GDM1 (cell line): ENCODE measurements at regions not wholly inside any gene's neighbourhood (a gene's known extent, or its start where the extent isn't known, plus 50 kb on each side); places are given as distances from the start of the nearest gene placed in this dataset.
"Not testable (repeated sequence)": the region's sequence is repeated elsewhere in the genome, so short reads cannot be mapped to it uniquely, and the experiment has no call there.

Experiments
- DNase-seq: peaks from one replicate; lab custom pipeline; 2025; lab: John Stamatoyannopoulos, UW

DNA sequence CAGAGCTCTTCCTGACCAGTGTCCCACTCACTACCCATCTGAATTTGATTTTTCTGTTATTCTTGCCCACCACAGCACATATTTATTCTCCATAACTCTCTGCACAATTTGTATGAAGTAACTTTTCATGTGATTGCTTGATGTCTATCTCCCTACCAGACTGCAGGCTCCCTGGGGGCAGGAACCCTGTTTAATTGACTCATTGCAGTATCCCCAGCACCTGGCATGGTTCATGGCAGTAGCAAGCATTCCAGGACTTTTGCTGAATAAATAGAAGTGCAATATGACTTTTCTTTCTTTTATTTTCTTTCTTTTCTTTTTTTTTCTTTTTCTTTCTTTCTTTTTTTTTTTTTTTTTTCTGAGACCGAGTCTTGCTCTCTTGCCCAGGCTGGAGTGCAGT lies 88.7 kb upstream of the XPO1 start:
- DNase-seq = no peak

DNA sequence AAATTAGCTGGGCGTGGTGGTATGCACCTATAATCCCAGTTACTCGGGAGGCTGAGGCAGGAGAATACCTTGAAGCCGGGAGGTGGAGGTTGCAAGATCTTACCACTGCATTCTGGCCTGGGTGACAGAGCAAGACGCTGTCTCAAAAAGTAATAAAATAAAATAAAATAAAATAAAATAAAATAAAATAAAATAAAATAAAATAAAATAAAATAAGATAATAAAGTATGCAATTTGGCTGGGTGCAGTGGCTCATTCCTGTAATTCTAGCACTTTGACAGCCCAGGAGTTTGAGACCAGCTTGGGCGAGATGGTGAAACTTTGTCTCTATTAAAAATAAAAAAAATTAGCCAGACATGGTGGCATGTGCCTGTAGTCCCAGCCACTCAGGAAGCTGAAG lies 85.6 kb upstream of the XPO1 start:
- DNase-seq = no peak

DNA sequence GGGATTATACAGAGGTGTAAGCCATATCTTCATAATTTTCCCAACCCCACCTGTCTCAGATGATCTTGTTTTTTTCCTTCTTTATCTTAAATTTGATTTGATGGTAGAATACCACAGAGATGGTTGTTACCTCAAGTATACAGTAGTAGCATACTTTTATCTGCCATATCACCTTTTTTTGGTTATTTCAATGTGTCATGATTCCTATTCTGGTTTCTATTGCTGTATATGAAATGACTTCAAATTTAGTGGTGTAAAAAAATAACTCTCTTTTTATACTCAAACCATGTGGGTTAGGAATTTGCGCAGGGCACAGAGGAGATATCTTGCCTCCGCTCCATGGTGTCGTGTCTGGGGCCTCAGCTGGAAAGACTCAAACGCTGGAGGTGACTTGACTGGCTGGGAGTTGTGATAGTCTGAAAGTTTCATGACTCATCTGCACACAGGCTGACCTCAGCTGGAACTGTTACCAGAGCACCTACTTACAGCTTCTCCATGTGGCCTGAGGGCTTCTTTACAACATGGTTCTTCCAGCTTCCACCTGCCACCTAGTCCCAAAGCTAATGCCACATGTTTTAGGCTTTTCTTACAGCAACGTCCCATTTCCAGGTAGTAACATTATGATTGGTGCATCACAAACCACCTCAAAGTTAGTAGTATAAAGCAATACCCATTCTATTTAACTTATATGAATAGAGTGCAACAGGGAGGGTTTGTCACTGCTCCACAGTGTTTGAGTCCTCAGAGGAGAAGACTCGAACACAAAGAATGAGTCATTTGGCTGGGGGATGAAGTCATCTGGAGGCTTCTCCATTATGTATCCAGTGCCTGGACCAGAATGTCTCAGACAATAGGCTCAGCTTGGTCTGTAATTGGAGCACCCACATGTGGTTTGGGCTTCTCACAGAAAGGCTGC lies 82.3 kb upstream of the XPO1 start:
- no peak for DNase-seq

DNA sequence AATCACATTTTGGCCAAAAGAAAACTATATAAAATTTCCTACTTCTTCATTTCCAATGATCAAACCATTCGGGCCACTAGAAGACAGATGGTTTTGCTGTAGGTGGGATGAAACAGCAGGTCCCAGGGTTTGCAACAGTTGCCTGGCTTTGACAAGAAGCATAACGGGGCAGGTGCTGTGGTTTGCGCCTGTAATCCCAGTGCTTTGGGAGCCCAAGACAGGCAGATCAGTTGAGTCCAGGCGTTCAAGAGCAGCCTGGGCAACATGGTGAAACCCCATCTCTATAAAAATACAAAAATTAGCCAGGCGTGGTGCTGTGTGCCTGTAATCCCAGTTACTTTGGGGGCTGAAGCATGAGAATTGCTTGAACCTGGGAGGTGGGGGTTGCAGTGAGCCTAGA lies 81.4 kb upstream of the XPO1 start:
- no peak for DNase-seq

DNA sequence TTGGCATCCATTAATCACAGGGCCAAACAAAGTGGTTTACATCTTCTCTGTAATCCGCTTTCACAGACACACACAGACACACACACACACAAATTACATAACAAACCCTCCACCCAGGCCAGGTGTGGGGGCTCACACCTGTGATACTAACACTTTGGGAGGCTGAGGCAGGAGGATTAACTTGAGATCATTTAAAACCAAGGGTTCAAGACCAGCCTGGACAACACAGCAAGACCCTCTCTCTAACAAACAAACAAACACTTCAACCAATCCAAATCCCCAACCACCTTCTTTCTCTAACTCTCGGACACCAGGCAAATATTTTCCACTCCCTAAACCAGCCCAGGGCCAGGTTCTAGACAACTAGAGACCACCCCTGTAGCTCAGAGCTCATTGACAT lies 79.5 kb upstream of the XPO1 start:
- DNase-seq = no peak

DNA sequence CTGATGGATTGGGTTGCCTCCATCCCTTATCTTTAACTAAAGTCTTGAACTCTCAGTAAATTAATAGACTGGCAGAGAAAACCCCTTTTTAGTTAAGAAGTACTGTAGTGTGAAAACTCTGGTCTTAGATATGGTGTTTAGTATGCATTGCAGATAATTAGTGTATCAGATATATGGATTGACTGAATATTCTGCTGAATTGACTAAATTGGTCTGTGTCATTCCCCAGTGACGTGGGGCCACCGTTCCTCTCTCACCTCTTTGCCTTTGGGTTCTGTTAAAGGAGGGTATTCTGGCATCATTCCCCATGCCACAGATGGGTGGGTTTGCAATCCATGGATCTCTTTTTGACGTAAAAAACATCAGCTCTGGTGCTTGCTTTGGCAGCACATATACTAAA lies 67.1 kb upstream of the XPO1 start:
- DNase-seq = no peak

DNA sequence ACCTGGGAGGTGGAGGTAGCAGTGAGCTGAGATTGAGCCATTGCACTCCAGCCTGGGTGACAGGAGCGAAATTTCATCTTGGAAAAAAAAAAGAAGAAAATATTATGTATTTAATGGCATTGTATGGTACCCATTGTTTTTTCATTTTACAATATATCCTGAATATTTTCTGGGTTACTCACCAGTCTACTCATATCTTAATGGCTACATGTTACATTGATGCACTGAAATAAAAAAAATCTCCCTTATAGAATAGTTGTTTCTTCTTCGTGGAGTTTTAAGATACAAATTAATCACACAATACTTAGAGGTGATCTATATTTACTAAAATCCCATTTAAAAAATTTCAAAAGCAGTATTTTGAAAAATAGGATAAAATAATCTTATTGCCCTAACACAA lies 66.3 kb upstream of the XPO1 start:
- no peak for DNase-seq

DNA sequence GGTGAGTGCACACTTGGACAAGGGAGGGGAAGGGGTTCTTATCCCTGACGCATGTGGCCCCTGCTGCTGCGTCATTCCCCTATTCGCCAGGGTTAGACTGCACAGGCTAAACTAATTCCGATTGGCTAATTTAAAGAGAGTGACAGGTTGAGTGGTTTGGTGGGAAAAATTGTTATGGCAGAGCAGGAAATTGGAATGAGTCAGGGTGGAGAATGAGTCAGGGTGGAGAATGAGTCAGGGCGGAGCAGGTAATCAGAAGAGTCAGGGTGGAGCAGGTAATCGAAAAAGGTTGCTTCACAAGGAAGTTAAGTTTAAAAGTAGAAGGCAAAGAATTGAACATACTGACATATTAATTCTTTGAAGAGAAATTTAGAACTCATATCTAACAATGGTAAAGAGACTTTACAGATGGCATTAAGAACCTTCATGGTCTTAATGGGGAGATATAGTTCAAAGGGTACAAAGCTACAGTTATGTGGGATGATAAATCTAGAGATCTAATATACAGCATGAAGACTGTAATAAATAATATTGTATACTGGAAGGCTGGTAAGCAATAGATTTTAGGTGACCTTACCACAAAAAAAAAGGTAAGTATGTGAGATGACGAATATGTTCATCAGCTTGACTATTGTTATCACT lies 60.5 kb upstream of the XPO1 start:
- DNase-seq = not testable (repeated sequence)

DNA sequence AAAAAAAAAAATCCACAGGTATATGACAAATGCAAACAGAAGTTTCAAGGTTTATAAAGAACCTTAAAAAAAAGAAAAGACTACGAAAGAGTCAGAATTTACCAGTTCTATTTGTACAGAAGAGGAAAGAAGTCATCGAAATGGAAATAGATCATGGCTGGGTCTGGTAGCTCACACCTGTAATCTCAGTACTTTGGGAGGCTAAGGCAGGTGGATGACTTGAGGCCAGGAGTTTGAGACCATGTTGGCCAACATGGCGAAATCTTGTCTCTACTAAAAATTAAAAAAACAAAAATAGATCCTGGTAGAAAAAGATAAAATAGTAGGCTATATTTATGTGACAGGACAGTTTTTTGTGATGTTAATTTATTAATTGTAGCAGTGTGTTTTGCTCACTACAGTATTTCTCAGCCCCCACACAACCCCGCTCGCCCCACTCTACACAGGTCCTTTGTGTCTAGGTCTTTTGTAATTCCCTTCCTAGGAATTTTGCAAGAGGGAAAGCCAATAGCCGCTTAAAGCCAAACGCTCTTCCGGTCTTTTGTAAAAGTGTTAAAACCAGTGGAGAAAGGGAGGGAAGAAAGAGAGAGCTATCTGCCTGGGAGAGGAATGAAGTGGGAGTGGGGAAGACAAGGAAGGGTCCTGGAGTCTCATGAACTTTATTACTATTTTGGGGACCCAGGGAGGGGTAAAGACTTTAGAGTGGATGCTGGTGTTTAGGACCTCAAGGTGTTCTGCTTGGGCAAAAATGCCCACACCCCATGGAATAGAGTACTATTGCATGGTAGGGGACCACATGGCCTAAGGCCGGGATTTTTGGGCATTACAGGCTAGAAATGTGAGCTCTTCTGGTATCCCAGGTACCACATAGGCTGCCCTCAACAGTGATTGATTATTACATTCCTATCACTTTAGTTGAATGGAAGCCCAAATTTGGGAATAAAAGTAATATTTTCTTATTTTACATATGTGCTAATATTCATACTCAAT lies 59.4 kb upstream of the XPO1 start:
- no peak for DNase-seq

DNA sequence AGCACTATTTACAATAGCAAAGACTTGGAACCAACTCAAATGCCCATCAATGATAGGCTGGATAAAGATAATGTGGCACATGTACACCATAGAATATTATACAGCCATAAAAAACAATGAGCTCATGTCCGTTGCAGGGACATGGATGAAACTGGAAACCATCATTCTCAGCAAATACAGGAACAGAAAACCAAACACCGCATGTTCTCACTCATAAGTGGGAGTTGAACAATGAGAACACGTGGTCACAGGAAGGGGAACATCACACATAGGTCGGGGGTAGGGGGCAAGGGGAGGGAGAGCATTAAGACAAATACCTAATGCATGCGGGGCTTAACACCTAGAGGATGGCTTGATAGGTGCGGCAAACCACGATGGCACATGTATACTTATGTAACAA lies 56.0 kb upstream of the XPO1 start:
- not testable (repeated sequence) for DNase-seq

DNA sequence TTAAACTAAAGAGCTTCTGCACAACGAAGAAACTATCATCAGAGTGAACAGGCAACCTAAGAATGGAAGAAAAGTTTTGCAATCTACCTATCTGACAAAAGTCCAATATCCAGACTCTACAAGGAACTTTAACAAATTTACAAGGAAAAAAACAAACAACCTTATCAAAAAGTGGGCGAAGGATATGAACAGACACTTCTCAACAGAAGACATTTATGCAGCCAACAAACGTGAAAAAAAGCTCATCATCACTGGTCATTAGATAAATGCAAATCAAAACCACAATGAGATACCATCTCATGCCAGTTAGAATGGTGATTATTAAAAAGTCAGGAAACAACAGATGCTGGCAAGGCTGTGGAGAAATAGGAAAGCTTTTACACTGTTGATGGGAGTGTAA lies 55.5 kb upstream of the XPO1 start:
- not testable (repeated sequence) for DNase-seq

DNA sequence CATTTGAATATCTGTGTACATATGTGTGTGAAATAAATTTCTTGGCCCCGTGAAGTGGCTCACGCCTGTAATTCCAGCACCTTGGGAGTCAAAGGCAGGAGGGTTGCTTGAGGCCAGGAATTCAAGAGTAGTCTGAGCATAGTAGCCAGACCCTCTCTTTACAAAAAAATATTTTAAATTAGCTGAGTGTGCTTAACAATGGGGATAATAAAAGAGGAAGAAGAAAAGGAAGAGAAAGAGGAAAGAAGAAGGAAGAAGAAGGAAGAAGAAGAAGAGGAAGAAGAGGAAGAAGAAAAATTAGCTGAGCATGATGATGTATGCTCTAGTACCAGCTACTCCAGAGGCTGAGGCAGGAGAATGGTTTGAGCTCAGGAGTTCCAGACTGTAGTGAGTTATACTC lies 52.1 kb upstream of the XPO1 start:
- DNase-seq = no peak

DNA sequence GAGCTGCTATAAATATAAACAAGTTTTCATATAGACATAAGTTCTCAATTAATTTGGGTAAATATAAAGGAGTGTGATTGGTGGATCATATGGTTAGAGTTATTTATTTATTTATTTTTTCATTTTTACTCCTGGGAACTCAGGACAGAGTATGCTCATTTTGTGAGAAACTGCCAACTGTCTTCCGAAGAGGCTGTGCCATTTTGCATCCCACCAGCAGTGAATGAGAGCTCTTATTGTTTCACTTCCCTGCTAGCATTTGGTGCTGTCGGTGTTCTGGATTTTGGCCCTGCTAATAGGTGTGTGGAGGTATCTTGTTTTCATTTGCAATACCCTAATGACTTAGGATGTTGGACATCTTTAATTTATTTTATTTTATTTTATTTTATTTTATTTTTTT lies 50.4 kb upstream of the XPO1 start:
- no peak for DNase-seq
